Mesenchymal stem cell (in vitro differentiated cells and primary cell): ENCODE measurements at regions not wholly inside any gene's neighbourhood (a gene's known extent, or its start where the extent isn't known, plus 50 kb on each side); places are given as distances from the start of the nearest gene placed in this dataset.

Source experiments
- DNase-seq: peaks from one replicate; pipeline ENCODE4 v3.0.0-alpha.2; 2013
- H2AFZ ChIP-seq: one replicate; pipeline ENCODE4 v1.6.1; 2013; ENCODE audit warnings: low read depth, mild to moderate bottlenecking, control low read depth, inconsistent platforms, low read length, moderate library complexity
- H2AK5ac ChIP-seq: 2 replicates; pipeline ENCODE4 v1.6.1; 2013; ENCODE audit warnings: low read length, moderate library complexity, mild to moderate bottlenecking, inconsistent platforms; ENCODE audit not compliant: severe bottlenecking
- H2BK120ac ChIP-seq: one replicate; pipeline ENCODE4 v1.6.1; 2013; ENCODE audit warnings: low read depth, mild to moderate bottlenecking, inconsistent platforms, low read length, moderate library complexity
- H2BK12ac ChIP-seq, 2 experiments: one replicate each; pipeline ENCODE4 v1.6.1; 2013; ENCODE audit warnings: inconsistent platforms in 2 of 2, low read length in 2 of 2, mild to moderate bottlenecking in 2 of 2, moderate library complexity in 2 of 2, control low read depth in 1 of 2
- H2BK15ac ChIP-seq: one replicate; pipeline ENCODE4 v1.6.1; 2013; ENCODE audit warnings: mild to moderate bottlenecking, low read depth, inconsistent platforms; ENCODE audit not compliant: poor library complexity, severe bottlenecking
- H2BK5ac ChIP-seq: 2 replicates; pipeline ENCODE4 v1.6.1; 2013; ENCODE audit warnings: low read depth, mild to moderate bottlenecking, low read length, control low read depth, inconsistent platforms; ENCODE audit not compliant: poor library complexity, severe bottlenecking
- H3K14ac ChIP-seq, 2 experiments: one replicate each; pipeline ENCODE4 v1.6.1; 2013; ENCODE audit warnings: inconsistent platforms in 2 of 2, low read length in 2 of 2, control low read depth in 1 of 2, mild to moderate bottlenecking in 1 of 2, moderate library complexity in 1 of 2
- H3K18ac ChIP-seq, 2 experiments: one replicate each; pipeline ENCODE4 v1.6.1; 2013; ENCODE audit warnings: inconsistent platforms in 2 of 2, low read length in 2 of 2, control low read depth in 1 of 2, low read depth in 1 of 2, mild to moderate bottlenecking in 1 of 2
- H3K23ac ChIP-seq, 2 experiments: one replicate each; pipeline ENCODE4 v1.6.1; 2013; ENCODE audit warnings: inconsistent platforms in 2 of 2, low read length in 2 of 2, mild to moderate bottlenecking in 2 of 2, moderate library complexity in 2 of 2, control low read depth in 1 of 2
- H3K27ac ChIP-seq: 2 replicates; pipeline ENCODE4 v1.5.1; 2013; ENCODE audit warnings: mild to moderate bottlenecking, moderate library complexity, low read length, control low read depth, inconsistent platforms; ENCODE audit not compliant: poor library complexity, severe bottlenecking
- H3K27me3 ChIP-seq, 2 experiments: 2 replicates each; pipeline versions ENCODE4 v1.6.1 to v1.7.0; 2013; ENCODE audit warnings: low read length in 2 of 2, mild to moderate bottlenecking in 2 of 2, moderate library complexity in 2 of 2, control low read depth in 1 of 2, inconsistent platforms in 1 of 2; ENCODE audit not compliant: control insufficient read depth in 1 of 2, insufficient read depth in 1 of 2
- H3K36me3 ChIP-seq, 2 experiments: 2 replicates each; pipeline versions ENCODE4 v1.6.1 to v1.7.0; 2013; ENCODE audit warnings: low read length in 2 of 2, control low read depth in 1 of 2, inconsistent platforms in 1 of 2, low read depth in 1 of 2, mild to moderate bottlenecking in 1 of 2; ENCODE audit not compliant: insufficient read depth in 2 of 2, control insufficient read depth in 1 of 2
- H3K4ac ChIP-seq, 2 experiments: one replicate each; pipeline ENCODE4 v1.6.1; 2013; ENCODE audit warnings: inconsistent platforms in 2 of 2, low read length in 2 of 2, mild to moderate bottlenecking in 2 of 2, moderate library complexity in 2 of 2, control low read depth in 1 of 2, low read depth in 1 of 2
- H3K4me1 ChIP-seq: 2 replicates; pipeline ENCODE4 v1.6.1; 2013; ENCODE audit warnings: low read depth, low read length, control low read depth; ENCODE audit not compliant: control insufficient read depth, insufficient read depth
- H3K4me2 ChIP-seq: 2 replicates; pipeline ENCODE4 v1.6.1; 2013; ENCODE audit warnings: low read length, mild to moderate bottlenecking, inconsistent platforms; ENCODE audit not compliant: poor library complexity, severe bottlenecking
- H3K4me3 ChIP-seq, 2 experiments: 2 replicates each; pipeline versions ENCODE4 v1.5.1 to v1.7.0; 2013; ENCODE audit warnings: low read length in 2 of 2, mild to moderate bottlenecking in 2 of 2, control low read depth in 1 of 2, low read depth in 1 of 2; ENCODE audit not compliant: insufficient read depth in 1 of 2
- H3K79me1 ChIP-seq: replicated peaks from 2 replicates; pipeline ENCODE4 v1.6.1; 2013; ENCODE audit warnings: mild to moderate bottlenecking, control low read depth, low read length, inconsistent platforms; ENCODE audit not compliant: poor library complexity, severe bottlenecking
- H3K9ac ChIP-seq: 2 replicates; pipeline ENCODE4 v1.7.0; 2013; ENCODE audit warnings: mild to moderate bottlenecking, low read length, moderate library complexity
- H3K9me3 ChIP-seq: 2 replicates; pipeline ENCODE4 v1.7.0; 2013; ENCODE audit warnings: mild to moderate bottlenecking, low read length; ENCODE audit not compliant: control insufficient read depth
- H4K8ac ChIP-seq: one replicate; pipeline ENCODE4 v1.6.1; 2013; ENCODE audit warnings: inconsistent platforms, mild to moderate bottlenecking, low read length, moderate library complexity
- H4K91ac ChIP-seq: one replicate; pipeline ENCODE4 v1.6.1; 2013; ENCODE audit warnings: mild to moderate bottlenecking, low read length, inconsistent platforms
- WGBS: methylation state at CpG from one replicate; pipeline ENCODE4 v1.1.7; 2013; ENCODE audit warnings: mixed read lengths; 5-methylcytosine and 5-hydroxymethylcytosine counted together

DNA sequence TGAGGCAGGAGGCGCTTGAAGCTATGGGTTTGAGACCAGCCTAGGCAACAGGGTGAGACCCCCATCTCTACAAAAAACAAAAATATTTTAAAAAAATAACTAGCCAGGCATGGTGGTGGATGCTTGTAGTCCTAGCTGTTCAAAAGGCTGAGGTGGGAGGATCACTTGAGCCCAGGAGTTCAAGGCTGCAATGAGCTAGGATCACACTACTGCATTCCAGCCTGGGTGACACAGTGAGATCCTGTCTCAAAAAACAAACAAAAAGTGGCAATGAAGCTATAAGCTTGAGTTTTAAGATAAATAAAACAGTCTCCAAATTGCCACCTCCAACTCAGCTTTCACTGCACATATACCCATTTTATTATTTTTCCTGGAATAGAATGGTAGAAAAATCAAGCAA lies 281.3 kb downstream of the IPMK start:
- no peak overlapping the region for H3K4me2 ChIP-seq
- no peak overlapping the region for H2BK15ac ChIP-seq
- H3K23ac ChIP-seq, result no peak overlapping the region
- no peak overlapping the region for H2AK5ac ChIP-seq
- no peak overlapping the region for H4K91ac ChIP-seq
- H3K14ac ChIP-seq, result no peak overlapping the region
- H2BK5ac ChIP-seq, result no peak overlapping the region
- no peak overlapping the region for H3K4ac ChIP-seq
- H3K27me3 ChIP-seq, result no peaks in the 10 kb centered on the region
- H2BK120ac ChIP-seq, result no peak overlapping the region
- no peaks in the 10 kb centered on the region for H3K9me3 ChIP-seq
- no peak overlapping the region for H2AFZ ChIP-seq
- no peaks in the 10 kb centered on the region for H3K79me1 ChIP-seq
- WGBS, result no CpG with 5 or more reads among the region's 1 CpG
- H3K36me3 ChIP-seq, result no peaks in the 10 kb centered on the region
- no peaks in the 10 kb centered on the region for H3K4me1 ChIP-seq
- DNase-seq, result no peak
- H3K9ac ChIP-seq, result no peak overlapping the region
- no peak overlapping the region for H3K4me3 ChIP-seq
- H4K8ac ChIP-seq, result no peak overlapping the region
- H3K27ac ChIP-seq, result no peak overlapping the region
- H2BK12ac ChIP-seq, result no peak overlapping the region
- H3K18ac ChIP-seq, result no peak overlapping the region

DNA sequence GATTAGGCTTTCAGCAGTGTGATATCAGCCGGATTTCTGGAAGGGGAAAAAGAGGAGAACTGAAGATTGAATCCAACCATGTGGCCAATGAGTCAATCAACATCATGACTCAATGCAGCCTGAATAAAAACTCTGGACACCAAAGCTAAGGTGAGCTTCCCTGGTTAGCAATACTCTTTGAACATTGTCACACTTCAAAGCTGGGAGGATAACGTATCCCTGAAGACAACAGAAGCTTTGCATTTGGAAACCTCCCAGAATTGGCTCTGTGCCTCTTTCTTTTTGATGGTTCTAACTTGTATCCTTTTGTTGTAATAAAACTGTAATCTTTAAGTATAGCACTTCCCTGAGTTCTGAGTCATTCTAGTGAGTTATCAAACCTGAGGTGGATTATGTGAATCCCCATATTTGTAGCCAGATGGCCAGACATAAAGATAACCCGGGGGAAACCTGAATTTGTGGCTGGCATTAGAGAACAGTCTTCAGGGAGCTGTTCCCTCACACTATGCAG lies 284.4 kb downstream of the IPMK start:
- WGBS, result 55% methylated on average over 3 of the region's 3 CpGs
- no peak overlapping the region for H4K8ac ChIP-seq

DNA sequence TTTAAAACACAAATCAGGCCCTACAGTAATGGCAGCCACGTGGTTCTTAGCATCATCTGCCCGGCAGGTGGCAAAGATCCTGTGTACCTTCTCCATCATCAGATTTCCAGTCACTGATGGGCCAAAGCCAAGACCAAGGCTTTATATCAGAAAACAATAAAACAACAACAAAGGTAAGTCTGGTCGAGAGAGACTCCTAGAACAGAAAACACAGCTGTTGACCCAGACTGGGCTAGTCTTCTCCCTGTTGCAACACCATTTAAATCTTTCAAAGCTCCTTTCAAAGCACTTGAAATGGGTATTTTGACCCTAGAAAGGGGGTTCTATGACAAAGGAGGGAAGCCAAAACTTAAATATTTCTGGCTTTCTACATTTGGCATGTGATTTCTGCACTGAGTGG lies 285.6 kb downstream of the IPMK start:
- Histone ChIP-seq H3K18ac (no peak overlapping the region), H2BK5ac (no peak overlapping the region), H3K4ac (no peak overlapping the region), H2BK12ac (no peak overlapping the region), H3K23ac (no peak overlapping the region), H3K9me3 (no peaks in the 10 kb centered on the region), H2BK120ac (no peak overlapping the region), H3K27ac (no peak overlapping the region), H3K79me1 (no peaks in the 10 kb centered on the region), H3K36me3 (no peaks in the 10 kb centered on the region), H4K91ac (no peak overlapping the region), H3K9ac (no peak overlapping the region), H2BK15ac (no peak overlapping the region), H3K4me2 (no peak overlapping the region), H3K14ac (no peak overlapping the region), H3K27me3 (no peaks in the 10 kb centered on the region), H3K4me3 (no peak overlapping the region), H3K4me1 (no peaks in the 10 kb centered on the region), H4K8ac (no peak overlapping the region), H2AK5ac (no peak overlapping the region), H2AFZ (no peak overlapping the region)
- no peak for DNase-seq
- WGBS, result 58% methylated on average over 3 of the region's 3 CpGs

More for the DNA sequence above, 284.4 kb downstream of the IPMK start:
- H2BK15ac ChIP-seq, result no peak overlapping the region
- DNase-seq, result no peak
- H3K27me3 ChIP-seq, result no peaks in the 10 kb centered on the region
- no peak overlapping the region for H3K4ac ChIP-seq
- H2BK12ac ChIP-seq, result no peak overlapping the region
- no peak overlapping the region for H2BK120ac ChIP-seq
- H3K27ac ChIP-seq, result no peak overlapping the region
- no peak overlapping the region for H2AFZ ChIP-seq
- H3K14ac ChIP-seq, result no peak overlapping the region
- H3K4me2 ChIP-seq, result no peak overlapping the region
- no peaks in the 10 kb centered on the region for H3K4me1 ChIP-seq
- no peak overlapping the region for H2AK5ac ChIP-seq
- H3K23ac ChIP-seq, result no peak overlapping the region
- H3K9ac ChIP-seq, result no peak overlapping the region
- no peaks in the 10 kb centered on the region for H3K79me1 ChIP-seq
- no peaks in the 10 kb centered on the region for H3K9me3 ChIP-seq
- H2BK5ac ChIP-seq, result no peak overlapping the region
- H3K36me3 ChIP-seq, result no peaks in the 10 kb centered on the region
- H3K18ac ChIP-seq, result no peak overlapping the region
- H3K4me3 ChIP-seq, result no peak overlapping the region
- no peak overlapping the region for H4K91ac ChIP-seq

DNA sequence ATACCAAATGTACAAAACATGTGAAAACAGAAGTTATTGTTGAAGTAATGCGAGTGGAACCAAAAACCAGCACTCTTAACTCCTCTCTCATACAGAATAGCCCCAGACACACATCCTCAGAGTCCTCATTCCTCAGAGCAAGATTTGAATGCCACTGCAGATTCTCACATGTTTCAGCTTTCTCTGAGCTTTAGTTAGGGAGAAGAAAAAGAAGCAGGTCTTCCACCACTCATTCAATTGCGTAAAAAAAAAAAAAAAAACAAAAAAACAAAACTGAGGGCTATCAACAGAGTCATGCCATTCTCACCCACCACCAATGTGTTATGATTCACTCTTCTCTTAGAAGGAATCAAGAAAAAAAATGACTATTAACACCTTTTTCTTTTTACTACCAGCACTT lies 287.7 kb downstream of the IPMK start:
- no peak overlapping the region for H3K9ac ChIP-seq
- H3K23ac ChIP-seq, result no peak overlapping the region
- H2BK12ac ChIP-seq, result no peak overlapping the region
- H4K91ac ChIP-seq, result no peak overlapping the region
- H3K4ac ChIP-seq, result no peak overlapping the region
- H2BK15ac ChIP-seq, result no peak overlapping the region
- 100% methylated on average over 2 of the region's 2 CpGs for WGBS
- no peak overlapping the region for H3K18ac ChIP-seq
- no peak overlapping the region for H3K4me3 ChIP-seq
- no peak overlapping the region for H3K14ac ChIP-seq
- H3K9me3 ChIP-seq, result peaks cover 3% of the 10 kb centered on the region
- H2BK120ac ChIP-seq, result no peak overlapping the region
- no peaks in the 10 kb centered on the region for H3K4me1 ChIP-seq
- no peak overlapping the region for H2BK5ac ChIP-seq
- H4K8ac ChIP-seq, result no peak overlapping the region
- DNase-seq, result peak; percentile 19
- no peak overlapping the region for H2AFZ ChIP-seq
- H3K79me1 ChIP-seq, result no peaks in the 10 kb centered on the region
- H3K4me2 ChIP-seq, result no peak overlapping the region
- H2AK5ac ChIP-seq, result no peak overlapping the region
- no peaks in the 10 kb centered on the region for H3K27me3 ChIP-seq
- H3K36me3 ChIP-seq, result no peaks in the 10 kb centered on the region
- peak overlapping the region; percentile 18 for H3K27ac ChIP-seq
